Neuronal stem cell (in vitro differentiated cells): ENCODE measurements at regions not wholly inside any gene's neighbourhood (a gene's known extent, or its start where the extent isn't known, plus 50 kb on each side); places are given as distances from the start of the nearest gene placed in this dataset.

Source experiments
- DNase-seq: peaks from one replicate; pipeline ENCODE4 v3.0.0-alpha.2; 2013; ENCODE audit warnings: low spot score
- H2AFZ ChIP-seq: one replicate; pipeline ENCODE4 v1.6.1; 2013; ENCODE audit warnings: mild to moderate bottlenecking, low read length, inconsistent platforms
- H2AK5ac ChIP-seq: 2 replicates; pipeline ENCODE4 v1.6.1; 2013; ENCODE audit warnings: low read depth, mild to moderate bottlenecking, inconsistent platforms, low read length, moderate library complexity, mixed read lengths
- H2BK120ac ChIP-seq: 2 replicates; pipeline ENCODE4 v1.6.1; 2013; ENCODE audit warnings: low read depth, mild to moderate bottlenecking, inconsistent platforms, low read length, moderate library complexity, mixed read lengths
- H2BK12ac ChIP-seq: one replicate; pipeline ENCODE4 v1.6.1; 2013; ENCODE audit warnings: low read length, inconsistent platforms
- H2BK15ac ChIP-seq: 2 replicates; pipeline ENCODE4 v1.6.1; 2013; ENCODE audit warnings: mild to moderate bottlenecking, low read length, inconsistent platforms, mixed read lengths
- H2BK5ac ChIP-seq: one replicate; pipeline ENCODE4 v1.6.1; 2013; ENCODE audit warnings: inconsistent platforms, mild to moderate bottlenecking, low read length, moderate library complexity
- H3K14ac ChIP-seq: one replicate; pipeline ENCODE4 v1.6.1; 2013; ENCODE audit warnings: low read length, inconsistent platforms
- H3K18ac ChIP-seq: 2 replicates; pipeline ENCODE4 v1.6.1; 2013; ENCODE audit warnings: low read length, inconsistent platforms
- H3K23ac ChIP-seq: 2 replicates; pipeline ENCODE4 v1.6.1; 2013; ENCODE audit warnings: low read depth, mild to moderate bottlenecking, mixed read lengths, low read length, inconsistent platforms; ENCODE audit not compliant: poor library complexity
- H3K27ac ChIP-seq: replicated peaks from 3 replicates; pipeline ENCODE4 v1.5.1; 2013; ENCODE audit warnings: low read length, inconsistent platforms
- H3K27me3 ChIP-seq, 3 experiments: 2 replicates each; pipeline ENCODE4 v1.6.1; 2013; ENCODE audit warnings: low read length in 3 of 3, mild to moderate bottlenecking in 2 of 3, inconsistent platforms in 1 of 3, low read depth in 1 of 3, mixed read lengths in 1 of 3, moderate library complexity in 1 of 3; ENCODE audit not compliant: control insufficient read depth in 3 of 3, insufficient read depth in 3 of 3
- H3K36me3 ChIP-seq, 2 donors: replicated peaks in 1 of 2; 2 replicates each; pipeline ENCODE4 v1.6.1; 2013; ENCODE audit warnings: low read length in 2 of 2; ENCODE audit not compliant: control insufficient read depth in 2 of 2, insufficient read depth in 2 of 2
- H3K4ac ChIP-seq: 2 replicates; pipeline ENCODE4 v1.6.1; 2013; ENCODE audit warnings: inconsistent platforms, mild to moderate bottlenecking, low read length, moderate library complexity
- H3K4me1 ChIP-seq, 2 donors: 1 replicate in 1 of 2; 2 replicates in 1 of 2; pipeline ENCODE4 v1.6.1; 2013; ENCODE audit warnings: low read length in 2 of 2, low read depth in 1 of 2; ENCODE audit not compliant: control insufficient read depth in 2 of 2, insufficient read depth in 1 of 2
- H3K4me2 ChIP-seq: one replicate; pipeline ENCODE4 v1.6.1; 2013; ENCODE audit warnings: mild to moderate bottlenecking, low read length, inconsistent platforms; ENCODE audit not compliant: insufficient read depth, poor library complexity, severe bottlenecking
- H3K4me3 ChIP-seq, 2 donors: 2 replicates each; pipeline ENCODE4 v1.5.1; 2013; ENCODE audit warnings: low read length in 2 of 2, mild to moderate bottlenecking in 2 of 2, inconsistent platforms in 1 of 2, moderate library complexity in 1 of 2
- H3K79me1 ChIP-seq: one replicate; pipeline ENCODE4 v1.6.1; 2013; ENCODE audit warnings: low read depth, mild to moderate bottlenecking, inconsistent platforms, low read length, moderate library complexity
- H3K9ac ChIP-seq: one replicate; pipeline ENCODE4 v1.6.1; 2013; ENCODE audit warnings: mild to moderate bottlenecking, low read depth, low read length, inconsistent platforms; ENCODE audit not compliant: poor library complexity
- H3K9me3 ChIP-seq, 2 donors: replicated peaks in 1 of 2; 2 replicates each; pipeline versions ENCODE3 to v1.6.1; 2013; ENCODE audit warnings: low read length in 2 of 2, mild to moderate bottlenecking in 2 of 2, inconsistent platforms in 1 of 2, low read depth in 1 of 2, mixed read lengths in 1 of 2, moderate library complexity in 1 of 2; ENCODE audit not compliant: control insufficient read depth in 2 of 2, insufficient read depth in 1 of 2
- H4K8ac ChIP-seq: one replicate; pipeline ENCODE4 v1.6.1; 2013; ENCODE audit warnings: low read depth, mild to moderate bottlenecking, inconsistent platforms, low read length, moderate library complexity
- H4K91ac ChIP-seq: one replicate; pipeline ENCODE4 v1.6.1; 2013; ENCODE audit warnings: low read length, low read depth, mild to moderate bottlenecking, inconsistent platforms; ENCODE audit not compliant: poor library complexity
- WGBS, 2 donors: extraction: QIAGEN DNeasy Blood & Tissue Kit; methylation state at CpG; one replicate each; pipeline ENCODE4 v1.1.7; 2013; ENCODE audit warnings: missing lambda C conversion rate in 2 of 2, mixed read lengths in 1 of 2; ENCODE audit not compliant: insufficient read length in 2 of 2, insufficient replicate concordance in 1 of 2; ENCODE audit errors: extremely low coverage in 2 of 2; 5-methylcytosine and 5-hydroxymethylcytosine counted together

- no peaks in the 10 kb centered on the region for H3K9me3 ChIP-seq
- H2BK12ac ChIP-seq, result no peak overlapping the region
- H4K8ac ChIP-seq, result no peak overlapping the region
- H2BK15ac ChIP-seq, result no peak overlapping the region
- no peak overlapping the region for H3K18ac ChIP-seq
- H2BK5ac ChIP-seq, result no peak overlapping the region
- H3K79me1 ChIP-seq, result no peaks in the 10 kb centered on the region
- no peak overlapping the region for H3K23ac ChIP-seq
- no peak overlapping the region for H2AK5ac ChIP-seq
- WGBS, 2 donors, result no CpG with 5 or more reads among the region's 9 CpGs
- peaks cover 3 to 23% of the 10 kb centered on the region in 2 donors for H3K4me1 ChIP-seq
- no peak overlapping the region for H3K4me2 ChIP-seq
- no peak overlapping the region for H2BK120ac ChIP-seq
- no peak overlapping the region for H4K91ac ChIP-seq
- no peak overlapping the region for H3K27ac ChIP-seq
- no peaks in the 10 kb centered on the region for H3K36me3 ChIP-seq
- H3K14ac ChIP-seq, result no peak overlapping the region
- H2AFZ ChIP-seq, result no peak overlapping the region
- H3K9ac ChIP-seq, result no peak overlapping the region
- DNase-seq, result no peak
- no peak overlapping the region for H3K4me3 ChIP-seq
- H3K27me3 ChIP-seq, result no peaks in the 10 kb centered on the region
- H3K4ac ChIP-seq, result no peak overlapping the region
Observed at GRCh38 chr11:57092028-57092698, 89.6 kb upstream of the LRRC55 start.

GRCh38 chr11:57094181-57094935 lies 87.4 kb upstream of the LRRC55 start:
- no peak overlapping the region for H3K4ac ChIP-seq
- no peak overlapping the region for H3K4me3 ChIP-seq
- H3K27ac ChIP-seq, result no peak overlapping the region
- no peak overlapping the region for H2BK12ac ChIP-seq
- no peak overlapping the region for H3K9ac ChIP-seq
- H3K36me3 ChIP-seq, result no peaks in the 10 kb centered on the region
- H3K4me1 ChIP-seq, result peaks cover 0 to 4% of the 10 kb centered on the region in 2 donors
- H2BK120ac ChIP-seq, result no peak overlapping the region
- no peak overlapping the region for H2BK5ac ChIP-seq
- no peak overlapping the region for H3K4me2 ChIP-seq
- DNase-seq, result no peak
- no peaks in the 10 kb centered on the region for H3K27me3 ChIP-seq
- no peak overlapping the region for H3K14ac ChIP-seq
- no peak overlapping the region for H2BK15ac ChIP-seq
- no CpG with 5 or more reads among the region's 1 CpG for WGBS, 2 donors
- no peak overlapping the region for H3K18ac ChIP-seq
- H4K91ac ChIP-seq, result no peak overlapping the region
- H3K79me1 ChIP-seq, result no peaks in the 10 kb centered on the region
- no peak overlapping the region for H2AK5ac ChIP-seq
- H4K8ac ChIP-seq, result no peak overlapping the region
- H3K9me3 ChIP-seq, result no peaks in the 10 kb centered on the region
- no peak overlapping the region for H2AFZ ChIP-seq
- H3K23ac ChIP-seq, result no peak overlapping the region

GRCh38 chr11:57095417-57095816 lies 86.3 kb upstream of the LRRC55 start:
- H3K4me3 ChIP-seq, result no peak overlapping the region
- H2BK5ac ChIP-seq, result no peak overlapping the region
- H2BK120ac ChIP-seq, result no peak overlapping the region
- no peak overlapping the region for H3K9ac ChIP-seq
- no peak overlapping the region for H4K8ac ChIP-seq
- no peak overlapping the region for H3K23ac ChIP-seq
- H3K9me3 ChIP-seq, result no peaks in the 10 kb centered on the region
- H3K79me1 ChIP-seq, result no peaks in the 10 kb centered on the region
- H2BK15ac ChIP-seq, result no peak overlapping the region
- no peaks in the 10 kb centered on the region for H3K27me3 ChIP-seq
- H3K4me2 ChIP-seq, result no peak overlapping the region
- H3K36me3 ChIP-seq, result no peaks in the 10 kb centered on the region
- H3K4ac ChIP-seq, result no peak overlapping the region
- WGBS, 2 donors, result no CpG with 5 or more reads among the region's 3 CpGs
- H2BK12ac ChIP-seq, result no peak overlapping the region
- no peak overlapping the region for H3K18ac ChIP-seq
- H3K4me1 ChIP-seq, result no peaks in the 10 kb centered on the region
- no peak overlapping the region for H4K91ac ChIP-seq
- no peak overlapping the region for H2AFZ ChIP-seq
- DNase-seq, result no peak
- H2AK5ac ChIP-seq, result no peak overlapping the region
- H3K14ac ChIP-seq, result no peak overlapping the region
- no peak overlapping the region for H3K27ac ChIP-seq

- H3K4ac ChIP-seq, result no peak overlapping the region
- H3K4me3 ChIP-seq, result no peak overlapping the region
- H3K4me1 ChIP-seq, result peaks cover 0 to 2% of the 10 kb centered on the region in 2 donors
- peak overlapping the region; percentile 19 for H2AFZ ChIP-seq
- H4K91ac ChIP-seq, result no peak overlapping the region
- H2BK120ac ChIP-seq, result no peak overlapping the region
- H3K79me1 ChIP-seq, result no peaks in the 10 kb centered on the region
- WGBS, 2 donors, result no CpG with 5 or more reads among the region's 3 CpGs
- no peak overlapping the region for H4K8ac ChIP-seq
- no peak overlapping the region for H2AK5ac ChIP-seq
- DNase-seq, result no peak
- H2BK5ac ChIP-seq, result no peak overlapping the region
- no peaks in the 10 kb centered on the region for H3K9me3 ChIP-seq
- H3K14ac ChIP-seq, result no peak overlapping the region
- no peak overlapping the region for H2BK12ac ChIP-seq
- H2BK15ac ChIP-seq, result no peak overlapping the region
- no peak overlapping the region for H3K4me2 ChIP-seq
- H3K27ac ChIP-seq, result no peak overlapping the region
- H3K36me3 ChIP-seq, result no peaks in the 10 kb centered on the region
- H3K27me3 ChIP-seq, result no peaks in the 10 kb centered on the region
- no peak overlapping the region for H3K9ac ChIP-seq
- H3K18ac ChIP-seq, result no peak overlapping the region
- no peak overlapping the region for H3K23ac ChIP-seq
Observed at GRCh38 chr11:57095896-57096295, 85.9 kb upstream of the LRRC55 start.
